ENCODE measurements at regions not wholly inside any gene's neighbourhood (a gene's known extent, or its start where the extent isn't known, plus 50 kb on each side); places are given as distances from the start of the nearest gene placed in this dataset.

- TF ChIP-seq CTCF (IDR thresholded peaks at IDR 0.05) (no peak), POLR2A (IDR thresholded peaks at IDR 0.05) (no peak)
Measured at GRCh38 chr20:4344670-4345069, 95.6 kb upstream of the ADRA1D start.
